Endothelial cell of umbilical vein (primary cell): ENCODE measurements at regions not wholly inside any gene's neighbourhood (a gene's known extent, or its start where the extent isn't known, plus 50 kb on each side); places are given as distances from the start of the nearest gene placed in this dataset.

Experiments
- BruUV-seq: library from RNA; stranded (reverse); fragments of 400-500 nt; replicated peaks from 2 replicates; lab custom pipeline; 2021; lab: Mats Ljungman, UMichigan
- CTCF ChIA-PET: fragments of 300-600, 350-600 bp; sonication (Branson Sonifier 250); formaldehyde crosslinking; loops from one replicate; lab custom pipeline; 2021; ENCODE audit warnings: antibody characterized with exemption, inconsistent platforms; lab: Charles Lee
- POLR2A ChIA-PET: fragments of 300-600, 350-600 bp; sonication (Branson Sonifier 250); formaldehyde crosslinking; loops from one replicate; lab custom pipeline; 2021; ENCODE audit warnings: antibody characterized with exemption, inconsistent platforms; lab: Charles Lee
- DNase-seq: peaks from one replicate; pipeline ENCODE4 v3.0.0-alpha.2; 2011; ENCODE audit warnings: low read depth, low spot score
- FAIRE-seq: peaks from 2 replicates; lab custom pipeline; 2011; peaks lifted over from hg19 to GRCh38; lab: Jason Lieb, UNC
- H2AFZ ChIP-seq: 2 replicates; pipeline ENCODE4 v1.6.0; 2012; ENCODE audit warnings: low read depth, low read length, control low read depth, inconsistent platforms
- H3K27ac ChIP-seq: 2 replicates; pipeline ENCODE4 v1.5.1; 2011; ENCODE audit warnings: low read depth, mild to moderate bottlenecking, control low read depth, low read length, moderate library complexity; ENCODE audit not compliant: insufficient read depth
- H3K27me3 ChIP-seq, 2 experiments: 2 replicates each; pipeline versions ENCODE4 v1.6.0 to v1.6.1; 2011; ENCODE audit warnings: low read length in 2 of 2, mixed read lengths in 1 of 2; ENCODE audit not compliant: control insufficient read depth in 2 of 2, insufficient read depth in 2 of 2
- H3K36me3 ChIP-seq, 2 experiments: 2 replicates in 1 of 2; 3 replicates in 1 of 2; pipeline ENCODE4 v1.5.1; 2011; ENCODE audit warnings: low read length in 2 of 2, mild to moderate bottlenecking in 1 of 2, moderate library complexity in 1 of 2; ENCODE audit not compliant: control insufficient read depth in 2 of 2, insufficient read depth in 2 of 2; ENCODE audit errors: extremely low read depth in 1 of 2
- H3K4me1 ChIP-seq: 3 replicates; pipeline ENCODE4 v1.5.1; 2011; ENCODE audit warnings: mild to moderate bottlenecking, low read length; ENCODE audit not compliant: control insufficient read depth, insufficient read depth; ENCODE audit errors: extremely low read depth
- H3K4me2 ChIP-seq: 2 replicates; pipeline ENCODE4 v1.6.1; 2011; ENCODE audit warnings: low read length, control low read depth, mixed read lengths; ENCODE audit not compliant: insufficient read depth
- H3K4me3 ChIP-seq, 3 experiments: fragments of 200-600 bp in 1 of 3; sonication (generic), shearing (Covaris generic) in 1 of 3; replicated peaks in 1 of 3; 2 replicates each; pipeline ENCODE4 v1.5.1; 2011 to 2016; ENCODE audit warnings: control low read depth in 3 of 3, low read length in 3 of 3, mild to moderate bottlenecking in 2 of 3, inconsistent platforms in 1 of 3, low read depth in 1 of 3, moderate library complexity in 1 of 3; ENCODE audit not compliant: insufficient read depth in 1 of 3
- H3K79me2 ChIP-seq: 2 replicates; pipeline ENCODE4 v1.6.0; 2012; ENCODE audit warnings: low read length, inconsistent platforms; ENCODE audit not compliant: control insufficient read depth, insufficient read depth
- H3K9ac ChIP-seq: replicated peaks from 2 replicates; pipeline ENCODE3; 2011; ENCODE audit warnings: low read length, control low read depth; ENCODE audit not compliant: insufficient read depth; ENCODE audit errors: extremely low read depth
- H3K9me1 ChIP-seq: replicated peaks from 3 replicates; pipeline ENCODE4 v1.6.0; 2011; ENCODE audit warnings: mild to moderate bottlenecking, low read length; ENCODE audit not compliant: control insufficient read depth, insufficient read depth; ENCODE audit errors: extremely low read depth
- H3K9me3 ChIP-seq: replicated peaks from 2 replicates; pipeline ENCODE4 v1.5.1; 2012; ENCODE audit warnings: low read length, inconsistent platforms; ENCODE audit not compliant: control insufficient read depth, insufficient read depth
- H4K20me1 ChIP-seq: replicated peaks from 2 replicates; pipeline ENCODE3; 2011; ENCODE audit warnings: mild to moderate bottlenecking, low read length; ENCODE audit not compliant: control insufficient read depth, insufficient read depth; ENCODE audit errors: extremely low read depth
- CTCF ChIP-seq, 2 donors: IDR thresholded peaks; 1 replicate in 1 of 2; 2 replicates in 1 of 2; pipeline ENCODE4 v1.5.1; 2011; ENCODE audit warnings: low read length in 2 of 2, mild to moderate bottlenecking in 2 of 2, moderate library complexity in 2 of 2, control low read depth in 1 of 2, inconsistent platforms in 1 of 2, low read depth in 1 of 2; ENCODE audit not compliant: insufficient read depth in 1 of 2; ENCODE audit errors: extremely low read depth in 1 of 2
- EZH2 ChIP-seq: IDR thresholded peaks from 2 replicates; pipeline ENCODE4 v1.6.1; 2012; ENCODE audit warnings: borderline replicate concordance, low read depth, mild to moderate bottlenecking, moderate library complexity, low read length, inconsistent platforms; ENCODE audit not compliant: severe bottlenecking
- FOS ChIP-seq: IDR thresholded peaks from 2 replicates; pipeline ENCODE4 v1.6.1; 2011; ENCODE audit warnings: mild to moderate bottlenecking, low read length, moderate library complexity, borderline replicate concordance; ENCODE audit not compliant: insufficient read depth
- GATA2 ChIP-seq: IDR thresholded peaks from 2 replicates; pipeline ENCODE4 v1.7.0; 2011; ENCODE audit warnings: low read depth, mild to moderate bottlenecking, moderate library complexity, mixed read lengths, low read length; ENCODE audit not compliant: insufficient read length, insufficient read depth
- JUN ChIP-seq: IDR thresholded peaks from 2 replicates; pipeline ENCODE4 v1.6.1; 2011; ENCODE audit warnings: borderline replicate concordance, low read depth; ENCODE audit not compliant: insufficient read length, insufficient read depth
- MAX ChIP-seq: IDR thresholded peaks from 2 replicates; pipeline ENCODE4 v1.6.1; 2011; ENCODE audit not compliant: insufficient read depth, insufficient read length
- MYC ChIP-seq: IDR thresholded peaks from one replicate; pipeline ENCODE4 v1.6.1; 2011; ENCODE audit warnings: mild to moderate bottlenecking, low read depth, low read length
- POLR2A ChIP-seq: IDR thresholded peaks from 2 replicates; pipeline ENCODE4 v1.6.1; 2012; ENCODE audit warnings: low read depth, mild to moderate bottlenecking, control low read depth, low read length
- POLR2AphosphoS5 ChIP-seq: IDR thresholded peaks from 2 replicates; pipeline ENCODE4 v1.6.1; 2012; ENCODE audit warnings: low read depth, mild to moderate bottlenecking, control low read depth, low read length, moderate library complexity; ENCODE audit not compliant: insufficient read depth
- dilution Hi-C: fragments of 300-500 bp; cut with MboI; formaldehyde crosslinking; loops from one replicate; pipeline ENCODE4 v1.15.0; 2019; ENCODE audit warnings: low sequenced_read_pairs; ENCODE audit not compliant: extremely low pct_ligation_motif_present
- intact Hi-C: fragments of 100-400 bp; cut with micrococcal nuclease; formaldehyde crosslinking; loops from one replicate; pipeline ENCODE4 v1.10.0; 2022

GRCh38 chr13:40217675-40218074 lies 448.8 kb downstream of the FOXO1 start:
- no peaks in the 10 kb centered on the region for H3K9me1 ChIP-seq
- DNase-seq, result no peak
- intact Hi-C loops, result no loop called here
- FAIRE-seq, result no peak
- H3K27ac ChIP-seq, result no peak overlapping the region
- dilution Hi-C loops, result no loop called here
- no peaks in the 10 kb centered on the region for H3K4me1 ChIP-seq
- no peaks in the 10 kb centered on the region for H4K20me1 ChIP-seq
- no peaks in the 10 kb centered on the region for H3K27me3 ChIP-seq
- TF ChIP-seq GATA2, result no peak
- TF ChIP-seq MAX, result no peak
- TF ChIP-seq MYC, result no peak
- no peak for TF ChIP-seq EZH2
- TF ChIP-seq CTCF (IDR thresholded peaks at IDR 0.05; ENCODE audit: extremely low read depth in 1 of 2, insufficient read depth in 1 of 2, low read depth in 1 of 2, low read length in 2 of 2), result no peak
- TF ChIP-seq POLR2AphosphoS5, result no peak
- TF ChIP-seq JUN, result no peak
- no peak for TF ChIP-seq FOS
- no peak for TF ChIP-seq POLR2A
- no peaks in the 10 kb centered on the region for H3K79me2 ChIP-seq
- no TSS peak for BruUV-seq
- no peak overlapping the region for H3K9ac ChIP-seq
- H3K4me3 ChIP-seq, result no peak overlapping the region
- POLR2A ChIA-PET, result no interaction called here
- H2AFZ ChIP-seq, result no peak overlapping the region
- H3K4me2 ChIP-seq, result no peak overlapping the region
- no peaks in the 10 kb centered on the region for H3K9me3 ChIP-seq
- H3K36me3 ChIP-seq, result no peaks in the 10 kb centered on the region
- CTCF ChIA-PET, result no interaction called here
